ENCODE measurements at regions not wholly inside any gene's neighbourhood (a gene's known extent, or its start where the extent isn't known, plus 50 kb on each side); places are given as distances from the start of the nearest gene placed in this dataset.

DNA sequence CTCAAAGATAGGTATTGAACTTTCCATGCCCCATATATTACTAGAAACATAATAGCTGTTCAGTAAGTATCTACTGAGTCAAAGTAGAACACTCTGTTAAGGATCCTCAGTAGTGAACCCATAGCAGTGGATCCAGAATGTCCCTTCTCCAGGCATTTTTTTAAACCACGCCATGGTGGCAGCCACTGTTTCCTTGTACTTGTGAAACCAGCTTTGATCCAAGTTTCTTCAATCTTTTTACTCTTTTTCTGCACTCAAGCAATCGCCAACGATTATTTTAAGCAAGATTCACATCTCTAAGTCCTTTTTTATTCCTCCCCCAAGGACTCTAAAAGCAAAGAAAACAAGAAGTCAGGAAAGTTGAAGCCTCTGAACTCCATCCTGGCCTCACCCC is 291.2 kb upstream of the SLC14A2 start:
- TF ChIP-seq POLR2A (IDR thresholded peaks at IDR 0.05) (no peak), CTCF (IDR thresholded peaks at IDR 0.05) (no peak), EP300 (IDR thresholded peaks at IDR 0.05) (no peak)
- no peak overlapping the region for H3K4me3 ChIP-seq
- H3K27me3 ChIP-seq = no peaks in the 10 kb centered on the region
- H3K9me3 ChIP-seq = no peaks in the 10 kb centered on the region
- no peaks in the 10 kb centered on the region for H3K36me3 ChIP-seq
- 34 to 51% (median 47%) methylated on average over 3 of the region's 3 CpGs for WGBS, 3 donors
- intact Hi-C loops (cut with DNase I) = no loop called here
- DNase-seq = no peak
- peaks cover 7% of the 10 kb centered on the region for H3K4me1 ChIP-seq (ENCODE audit: insufficient read depth)
- no peak overlapping the region for H3K27ac ChIP-seq

DNA sequence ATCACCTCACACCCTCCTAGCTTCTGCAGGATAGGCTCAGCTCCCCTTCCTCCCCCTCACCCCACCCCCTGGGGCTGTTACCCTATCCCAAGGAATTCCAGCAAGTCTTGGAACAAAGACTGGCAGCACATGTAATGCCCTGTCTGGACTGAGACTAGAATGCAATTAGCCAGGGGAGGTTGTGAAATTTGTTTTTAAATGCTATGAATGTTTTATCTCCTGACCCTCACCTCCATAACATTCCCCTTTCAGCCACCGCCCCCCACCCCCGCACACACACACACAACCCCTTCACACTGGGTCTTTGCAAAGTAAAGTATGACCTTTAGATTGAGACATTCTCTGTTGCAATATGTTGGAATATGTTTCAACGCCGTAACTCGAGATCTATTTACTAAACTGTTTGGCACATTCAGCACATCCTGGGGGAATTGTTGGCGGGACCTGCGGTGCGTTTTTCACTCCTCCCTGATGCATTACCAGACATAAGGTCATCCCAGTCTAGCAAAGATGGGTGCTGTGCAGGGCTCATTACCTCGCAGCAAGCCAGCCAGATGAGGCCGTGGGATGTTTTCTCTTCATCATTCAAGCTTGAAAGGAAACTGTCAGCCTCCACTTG is 290.7 kb upstream of the SLC14A2 start:
- Histone ChIP-seq H3K27ac (no peak overlapping the region), H3K4me3 (no peak overlapping the region), H3K9me3 (no peaks in the 10 kb centered on the region), H3K36me3 (no peaks in the 10 kb centered on the region), H3K27me3 (no peaks in the 10 kb centered on the region), H3K4me1 (ENCODE audit: insufficient read depth) (peaks cover 10% of the 10 kb centered on the region)
- intact Hi-C loops (cut with DNase I) = no loop called here
- TF ChIP-seq EP300 (IDR thresholded peaks at IDR 0.05) = no peak
- TF ChIP-seq POLR2A (IDR thresholded peaks at IDR 0.05) = no peak
- no peak for TF ChIP-seq CTCF (IDR thresholded peaks at IDR 0.05)
- DNase-seq = peak; percentile 41 to 73 (median 62)
- WGBS, 3 donors = 4 to 11% (median 6%) methylated on average over 10 of the region's 10 CpGs

- TF ChIP-seq POLR2A (IDR thresholded peaks at IDR 0.05) (no peak), EP300 (IDR thresholded peaks at IDR 0.05) (no peak), CTCF (IDR thresholded peaks at IDR 0.05) (no peak)
- no peak overlapping the region for H3K27ac ChIP-seq
- intact Hi-C loops (cut with DNase I) = no loop called here
Measured at GRCh38 chr18:45325778-45326177, 289.5 kb upstream of the SLC14A2 start.

DNA sequence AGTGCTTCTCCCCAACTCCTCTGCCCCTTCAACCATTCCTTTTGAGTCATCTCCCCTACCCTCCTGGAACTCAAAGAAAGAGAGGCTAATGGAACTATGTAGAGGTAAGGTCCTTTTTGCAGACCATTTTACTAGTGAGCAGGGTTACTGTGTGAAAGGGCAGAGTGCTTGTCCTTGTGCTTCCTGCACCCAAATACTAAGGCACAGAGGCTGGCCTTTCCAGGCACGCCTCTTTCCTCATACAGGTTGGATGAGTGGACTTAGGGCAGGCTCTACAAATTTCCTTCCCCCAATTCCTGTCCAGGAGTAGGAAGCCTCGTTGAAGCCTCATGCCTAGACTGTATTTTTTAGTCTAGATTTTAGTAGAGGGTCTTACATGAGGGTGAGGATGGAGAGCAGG is 288.8 kb upstream of the SLC14A2 start:
- no peaks in the 10 kb centered on the region for H3K27me3 ChIP-seq
- no peak for DNase-seq
- no peaks in the 10 kb centered on the region for H3K36me3 ChIP-seq
- no peak overlapping the region for H3K4me3 ChIP-seq
- WGBS, 3 donors = 94 to 96% (median 95%) methylated on average over 2 of the region's 2 CpGs
- intact Hi-C loops (cut with DNase I) = no loop called here
- no peak for TF ChIP-seq POLR2A (IDR thresholded peaks at IDR 0.05)
- no peak for TF ChIP-seq CTCF (IDR thresholded peaks at IDR 0.05)
- no peak for TF ChIP-seq EP300 (IDR thresholded peaks at IDR 0.05)
- peaks cover 10% of the 10 kb centered on the region for H3K4me1 ChIP-seq (ENCODE audit: insufficient read depth)
- no peak overlapping the region for H3K27ac ChIP-seq
- H3K9me3 ChIP-seq = no peaks in the 10 kb centered on the region

More at GRCh38 chr18:45325778-45326177, 289.5 kb upstream of the SLC14A2 start:
- WGBS, 3 donors = 93 to 98% (median 96%) methylated on average over 1 of the region's 1 CpG
- H3K27me3 ChIP-seq = no peaks in the 10 kb centered on the region
- H3K9me3 ChIP-seq = no peaks in the 10 kb centered on the region
- no peak for DNase-seq
- peaks cover 10% of the 10 kb centered on the region for H3K4me1 ChIP-seq (ENCODE audit: insufficient read depth)
- no peak overlapping the region for H3K4me3 ChIP-seq
- H3K36me3 ChIP-seq = no peaks in the 10 kb centered on the region

All from ovary (tissue), 7 donors.